HTR-8/SVneo (cell line): ENCODE measurements at regions not wholly inside any gene's neighbourhood (a gene's known extent, or its start where the extent isn't known, plus 50 kb on each side); places are given as distances from the start of the nearest gene placed in this dataset.
"Not testable (repeated sequence)": the region's sequence is repeated elsewhere in the genome, so short reads cannot be mapped to it uniquely, and the experiment has no call there.

Experiments used
- DNase-seq: peaks from one replicate; pipeline ENCODE4 v3.0.0; 2011; ENCODE audit warnings: low spot score, mixed read lengths; ENCODE audit not compliant: insufficient read length
- FAIRE-seq: peaks from 2 replicates; lab custom pipeline; 2011; peaks lifted over from hg19 to GRCh38; lab: Jason Lieb, UNC

- FAIRE-seq (no peak), DNase-seq (no peak)
These were observed 407.2 kb downstream of the KCNRG start for GRCh38 chr13:50422181-50423148.

- DNase-seq, result no peak
- FAIRE-seq, result no peak
These were observed 409.7 kb downstream of the KCNRG start for GRCh38 chr13:50424993-50425392.

- no peak for DNase-seq
- no peak for FAIRE-seq
These were observed 410.5 kb downstream of the KCNRG start for GRCh38 chr13:50425772-50426171.

- FAIRE-seq (no peak), DNase-seq (no peak)
These were observed 411.7 kb downstream of the KCNRG start for GRCh38 chr13:50426927-50427326.

GRCh38 chr13:50427511-50427910 lies 412.3 kb downstream of the KCNRG start:
- not testable (repeated sequence) for DNase-seq, FAIRE-seq

GRCh38 chr13:50428183-50428877 lies 413.1 kb downstream of the KCNRG start:
- no peak for FAIRE-seq
- DNase-seq, result no peak

GRCh38 chr13:50435011-50435410 lies 408.5 kb downstream of the DLEU7 start:
- FAIRE-seq (no peak), DNase-seq (no peak)

GRCh38 chr13:50437252-50437651 lies 406.2 kb downstream of the DLEU7 start:
- DNase-seq (no peak), FAIRE-seq (no peak)

- FAIRE-seq (no peak), DNase-seq (no peak)
These were observed 405.1 kb downstream of the DLEU7 start for GRCh38 chr13:50438351-50438750.

GRCh38 chr13:50441130-50441529 lies 402.4 kb downstream of the DLEU7 start:
- DNase-seq (no peak), FAIRE-seq (no peak)

GRCh38 chr13:50444726-50445125 lies 398.8 kb downstream of the DLEU7 start:
- DNase-seq, result no peak
- no peak for FAIRE-seq

GRCh38 chr13:50446611-50447010 lies 396.9 kb downstream of the DLEU7 start:
- FAIRE-seq (no peak), DNase-seq (no peak)

- no peak for FAIRE-seq
- DNase-seq, result no peak
These were observed 394.9 kb downstream of the DLEU7 start for GRCh38 chr13:50448535-50448998.

- FAIRE-seq, result no peak
These were observed 394.0 kb downstream of the DLEU7 start for GRCh38 chr13:50449465-50449864.

GRCh38 chr13:50450279-50450678 lies 393.2 kb downstream of the DLEU7 start:
- FAIRE-seq, result no peak
- no peak for DNase-seq

More at GRCh38 chr13:50449465-50449864, 394.0 kb downstream of the DLEU7 start:
- DNase-seq, result no peak

- FAIRE-seq, result no peak
These were observed 391.9 kb downstream of the DLEU7 start for GRCh38 chr13:50451609-50452008.

GRCh38 chr13:50452028-50452427 lies 391.5 kb downstream of the DLEU7 start:
- no peak for FAIRE-seq

More at GRCh38 chr13:50451609-50452008, 391.9 kb downstream of the DLEU7 start:
- DNase-seq, result no peak

GRCh38 chr13:50452756-50453155 lies 390.7 kb downstream of the DLEU7 start:
- FAIRE-seq (no peak), DNase-seq (no peak)

More at GRCh38 chr13:50452028-50452427, 391.5 kb downstream of the DLEU7 start:
- no peak for DNase-seq

- FAIRE-seq, result no peak
These were observed 390.3 kb downstream of the DLEU7 start for GRCh38 chr13:50453188-50453587.

GRCh38 chr13:50456111-50456510 lies 387.4 kb downstream of the DLEU7 start:
- FAIRE-seq (no peak), DNase-seq (no peak)

More at GRCh38 chr13:50453188-50453587, 390.3 kb downstream of the DLEU7 start:
- no peak for DNase-seq
